ENCODE measurements at regions not wholly inside any gene's neighbourhood (a gene's known extent, or its start where the extent isn't known, plus 50 kb on each side); places are given as distances from the start of the nearest gene placed in this dataset.
"Not testable (repeated sequence)": the region's sequence is repeated elsewhere in the genome, so short reads cannot be mapped to it uniquely, and the experiment has no call there.

- Histone ChIP-seq H3K27ac (ENCODE audit: low read depth in 2 of 2, low read length in 1 of 2) (no peak overlapping the region), H3K4me3 (ENCODE audit: low read depth in 1 of 2, low read length in 2 of 2) (no peak overlapping the region), H3K9me3 (ENCODE audit: control insufficient read depth in 2 of 2, insufficient read depth in 1 of 2, low read depth in 1 of 2, low read length in 1 of 2) (no peaks in the 10 kb centered on the region), H3K27me3 (ENCODE audit: control insufficient read depth in 1 of 2, insufficient read depth in 2 of 2, low read length in 2 of 2) (no peaks in the 10 kb centered on the region), H3K4me1 (ENCODE audit: control insufficient read depth in 2 of 2, insufficient read depth in 2 of 2, low read length in 1 of 2) (no peaks in the 10 kb centered on the region), H3K36me3 (ENCODE audit: control insufficient read depth in 2 of 2, insufficient read depth in 2 of 2, low read length in 1 of 2) (no peaks in the 10 kb centered on the region)
- 74 to 86% methylated on average over 1 of the region's 1 CpG for WGBS, 2 donors
Measured at GRCh38 chr1:96597218-96597617, 124.4 kb upstream of the PTBP2 start.

GRCh38 chr1:96598416-96599168 lies 123.0 kb upstream of the PTBP2 start:
- Histone ChIP-seq H3K4me3 (ENCODE audit: low read depth in 1 of 2, low read length in 2 of 2) (no peak overlapping the region), H3K27ac (ENCODE audit: low read depth in 2 of 2, low read length in 1 of 2) (peak overlapping the region in 1 of 2 donors; percentile 33), H3K27me3 (ENCODE audit: control insufficient read depth in 1 of 2, insufficient read depth in 2 of 2, low read length in 2 of 2) (no peaks in the 10 kb centered on the region), H3K9me3 (ENCODE audit: control insufficient read depth in 2 of 2, insufficient read depth in 1 of 2, low read depth in 1 of 2, low read length in 1 of 2) (no peaks in the 10 kb centered on the region), H3K36me3 (ENCODE audit: control insufficient read depth in 2 of 2, insufficient read depth in 2 of 2, low read length in 1 of 2) (no peaks in the 10 kb centered on the region), H3K4me1 (ENCODE audit: control insufficient read depth in 2 of 2, insufficient read depth in 2 of 2, low read length in 1 of 2) (no peaks in the 10 kb centered on the region)
- WGBS, 2 donors: 49 to 52% methylated on average over 4 of the region's 4 CpGs

- H3K4me3 ChIP-seq (ENCODE audit: low read depth in 1 of 2, low read length in 2 of 2); H3K27me3 ChIP-seq (ENCODE audit: control insufficient read depth in 1 of 2, insufficient read depth in 2 of 2, low read length in 2 of 2); H3K9me3 ChIP-seq (ENCODE audit: control insufficient read depth in 2 of 2, insufficient read depth in 1 of 2, low read depth in 1 of 2, low read length in 1 of 2); H3K27ac ChIP-seq (ENCODE audit: low read depth in 2 of 2, low read length in 1 of 2); H3K4me1 ChIP-seq (ENCODE audit: control insufficient read depth in 2 of 2, insufficient read depth in 2 of 2, low read length in 1 of 2); H3K36me3 ChIP-seq (ENCODE audit: control insufficient read depth in 2 of 2, insufficient read depth in 2 of 2, low read length in 1 of 2): not testable (repeated sequence)
- 86 to 94% methylated on average over 11 to 16 of the region's 16 CpGs for WGBS, 2 donors
Measured at GRCh38 chr1:96604620-96605019, 117.0 kb upstream of the PTBP2 start.

- not testable (repeated sequence) for H3K27me3 ChIP-seq (ENCODE audit: control insufficient read depth in 1 of 2, insufficient read depth in 2 of 2, low read length in 2 of 2); H3K4me3 ChIP-seq (ENCODE audit: low read depth in 1 of 2, low read length in 2 of 2); H3K27ac ChIP-seq (ENCODE audit: low read depth in 2 of 2, low read length in 1 of 2); H3K4me1 ChIP-seq (ENCODE audit: control insufficient read depth in 2 of 2, insufficient read depth in 2 of 2, low read length in 1 of 2); H3K9me3 ChIP-seq (ENCODE audit: control insufficient read depth in 2 of 2, insufficient read depth in 1 of 2, low read depth in 1 of 2, low read length in 1 of 2); H3K36me3 ChIP-seq (ENCODE audit: control insufficient read depth in 2 of 2, insufficient read depth in 2 of 2, low read length in 1 of 2)
- WGBS, 2 donors: 89 to 94% methylated on average over 5 of the region's 5 CpGs
Measured at GRCh38 chr1:96617375-96617774, 104.2 kb upstream of the PTBP2 start.

GRCh38 chr1:96632045-96632664 lies 89.4 kb upstream of the PTBP2 start:
- Histone ChIP-seq H3K27me3 (ENCODE audit: control insufficient read depth in 1 of 2, insufficient read depth in 2 of 2, low read length in 2 of 2) (no peaks in the 10 kb centered on the region), H3K9me3 (ENCODE audit: control insufficient read depth in 2 of 2, insufficient read depth in 1 of 2, low read depth in 1 of 2, low read length in 1 of 2) (no peaks in the 10 kb centered on the region), H3K4me1 (ENCODE audit: control insufficient read depth in 2 of 2, insufficient read depth in 2 of 2, low read length in 1 of 2) (no peaks in the 10 kb centered on the region), H3K4me3 (ENCODE audit: low read depth in 1 of 2, low read length in 2 of 2) (no peak overlapping the region), H3K36me3 (ENCODE audit: control insufficient read depth in 2 of 2, insufficient read depth in 2 of 2, low read length in 1 of 2) (no peaks in the 10 kb centered on the region), H3K27ac (ENCODE audit: low read depth in 2 of 2, low read length in 1 of 2) (no peak overlapping the region)
- WGBS, 2 donors: 92 to 93% methylated on average over 1 of the region's 1 CpG

- H3K4me3 ChIP-seq (ENCODE audit: low read depth in 1 of 2, low read length in 2 of 2): no peak overlapping the region
- WGBS, 2 donors: 77 to 83% methylated on average over 3 of the region's 3 CpGs
- no peaks in the 10 kb centered on the region for H3K9me3 ChIP-seq (ENCODE audit: control insufficient read depth in 2 of 2, insufficient read depth in 1 of 2, low read depth in 1 of 2, low read length in 1 of 2)
- no peaks in the 10 kb centered on the region for H3K27me3 ChIP-seq (ENCODE audit: control insufficient read depth in 1 of 2, insufficient read depth in 2 of 2, low read length in 2 of 2)
- H3K27ac ChIP-seq (ENCODE audit: low read depth in 2 of 2, low read length in 1 of 2): no peak overlapping the region
- H3K36me3 ChIP-seq (ENCODE audit: control insufficient read depth in 2 of 2, insufficient read depth in 2 of 2, low read length in 1 of 2): no peaks in the 10 kb centered on the region
- H3K4me1 ChIP-seq (ENCODE audit: control insufficient read depth in 2 of 2, insufficient read depth in 2 of 2, low read length in 1 of 2): no peaks in the 10 kb centered on the region
Measured at GRCh38 chr1:96633695-96634094, 87.9 kb upstream of the PTBP2 start.

GRCh38 chr1:96634883-96635282 lies 86.7 kb upstream of the PTBP2 start:
- Histone ChIP-seq H3K27me3 (ENCODE audit: control insufficient read depth in 1 of 2, insufficient read depth in 2 of 2, low read length in 2 of 2) (no peaks in the 10 kb centered on the region), H3K36me3 (ENCODE audit: control insufficient read depth in 2 of 2, insufficient read depth in 2 of 2, low read length in 1 of 2) (no peaks in the 10 kb centered on the region), H3K4me3 (ENCODE audit: low read depth in 1 of 2, low read length in 2 of 2) (no peak overlapping the region), H3K4me1 (ENCODE audit: control insufficient read depth in 2 of 2, insufficient read depth in 2 of 2, low read length in 1 of 2) (no peaks in the 10 kb centered on the region), H3K9me3 (ENCODE audit: control insufficient read depth in 2 of 2, insufficient read depth in 1 of 2, low read depth in 1 of 2, low read length in 1 of 2) (no peaks in the 10 kb centered on the region), H3K27ac (ENCODE audit: low read depth in 2 of 2, low read length in 1 of 2) (no peak overlapping the region)
- WGBS, 2 donors: 86 to 93% methylated on average over 2 of the region's 2 CpGs

GRCh38 chr1:96641282-96641681 lies 80.3 kb upstream of the PTBP2 start:
- WGBS, 2 donors: 57 to 73% methylated on average over 3 of the region's 3 CpGs
- H3K9me3 ChIP-seq (ENCODE audit: control insufficient read depth in 2 of 2, insufficient read depth in 1 of 2, low read depth in 1 of 2, low read length in 1 of 2): no peaks in the 10 kb centered on the region
- H3K4me1 ChIP-seq (ENCODE audit: control insufficient read depth in 2 of 2, insufficient read depth in 2 of 2, low read length in 1 of 2): no peaks in the 10 kb centered on the region
- H3K27me3 ChIP-seq (ENCODE audit: control insufficient read depth in 1 of 2, insufficient read depth in 2 of 2, low read length in 2 of 2): no peaks in the 10 kb centered on the region
- no peak overlapping the region for H3K4me3 ChIP-seq (ENCODE audit: low read depth in 1 of 2, low read length in 2 of 2)
- H3K27ac ChIP-seq (ENCODE audit: low read depth in 2 of 2, low read length in 1 of 2): no peak overlapping the region
- H3K36me3 ChIP-seq (ENCODE audit: control insufficient read depth in 2 of 2, insufficient read depth in 2 of 2, low read length in 1 of 2): no peaks in the 10 kb centered on the region

GRCh38 chr1:96643519-96643918 lies 78.1 kb upstream of the PTBP2 start:
- Histone ChIP-seq H3K9me3 (ENCODE audit: control insufficient read depth in 2 of 2, insufficient read depth in 1 of 2, low read depth in 1 of 2, low read length in 1 of 2) (no peaks in the 10 kb centered on the region), H3K27me3 (ENCODE audit: control insufficient read depth in 1 of 2, insufficient read depth in 2 of 2, low read length in 2 of 2) (no peaks in the 10 kb centered on the region), H3K4me1 (ENCODE audit: control insufficient read depth in 2 of 2, insufficient read depth in 2 of 2, low read length in 1 of 2) (no peaks in the 10 kb centered on the region), H3K4me3 (ENCODE audit: low read depth in 1 of 2, low read length in 2 of 2) (no peak overlapping the region), H3K36me3 (ENCODE audit: control insufficient read depth in 2 of 2, insufficient read depth in 2 of 2, low read length in 1 of 2) (no peaks in the 10 kb centered on the region), H3K27ac (ENCODE audit: low read depth in 2 of 2, low read length in 1 of 2) (no peak overlapping the region)
- 47 to 71% methylated on average over 1 of the region's 1 CpG for WGBS, 2 donors

GRCh38 chr1:96649301-96649700 lies 72.3 kb upstream of the PTBP2 start:
- Histone ChIP-seq H3K4me3 (ENCODE audit: low read depth in 1 of 2, low read length in 2 of 2) (no peak overlapping the region), H3K27me3 (ENCODE audit: control insufficient read depth in 1 of 2, insufficient read depth in 2 of 2, low read length in 2 of 2) (no peaks in the 10 kb centered on the region), H3K4me1 (ENCODE audit: control insufficient read depth in 2 of 2, insufficient read depth in 2 of 2, low read length in 1 of 2) (no peaks in the 10 kb centered on the region), H3K27ac (ENCODE audit: low read depth in 2 of 2, low read length in 1 of 2) (no peak overlapping the region), H3K9me3 (ENCODE audit: control insufficient read depth in 2 of 2, insufficient read depth in 1 of 2, low read depth in 1 of 2, low read length in 1 of 2) (peaks cover 0 to 3% of the 10 kb centered on the region in 2 donors), H3K36me3 (ENCODE audit: control insufficient read depth in 2 of 2, insufficient read depth in 2 of 2, low read length in 1 of 2) (no peaks in the 10 kb centered on the region)

All from esophagus (tissue), 2 donors.